SK-N-SH treated with all-trans-retinoic acid at 6 μM for 48 hours (cell line): ENCODE measurements at regions not wholly inside any gene's neighbourhood (a gene's known extent, or its start where the extent isn't known, plus 50 kb on each side); places are given as distances from the start of the nearest gene placed in this dataset.

ENCODE experiments used
- ATAC-seq: fragments of 200-7000 bp; cut with Tn5 transposase; 3 replicates; pipeline ENCODE4 v1.9.1; 2020; ENCODE audit warnings: mild to moderate bottlenecking, moderate library complexity
- ARNTL ChIP-seq: fragments of 450-650 bp; formaldehyde crosslinking; IDR thresholded peaks from 2 replicates; pipeline ENCODE4 v1.5.0; 2020; ENCODE audit warnings: low read depth, mild to moderate bottlenecking, moderate library complexity, borderline replicate concordance
- BACH2 ChIP-seq: fragments of 250-450 bp; sonication (Bioruptor Pico); IDR thresholded peaks from 2 replicates; pipeline ENCODE4 v1.9.0; 2021; ENCODE audit warnings: mild to moderate bottlenecking, borderline replicate concordance
- CREB5 ChIP-seq: fragments of 250-450 bp; sonication (Bioruptor Pico); IDR thresholded peaks from 2 replicates; pipeline ENCODE4 v1.5.1; 2020; ENCODE audit warnings: low read depth, mild to moderate bottlenecking, moderate library complexity
- CSDC2 ChIP-seq: fragments of 250-450 bp; sonication (Bioruptor Pico); IDR thresholded peaks from 2 replicates; pipeline ENCODE4 v1.5.0; 2020; ENCODE audit warnings: mild to moderate bottlenecking, moderate library complexity
- ESRRG ChIP-seq: fragments of 250-450 bp; sonication (Bioruptor Pico); IDR thresholded peaks from 2 replicates; pipeline ENCODE4 v1.6.1; 2021; ENCODE audit warnings: mild to moderate bottlenecking
- GLIS3 ChIP-seq: fragments of 250-450 bp; sonication (Bioruptor Pico); IDR thresholded peaks from 2 replicates; pipeline ENCODE4 v1.5.0; 2020; ENCODE audit warnings: mild to moderate bottlenecking, moderate library complexity
- ISL1 ChIP-seq: fragments of 250-450 bp; sonication (Bioruptor Pico); IDR thresholded peaks from 2 replicates; pipeline ENCODE4 v2.1.2; 2022; ENCODE audit warnings: mild to moderate bottlenecking, moderate library complexity
- OSR1 ChIP-seq: fragments of 250-450 bp; sonication (Bioruptor Pico); IDR thresholded peaks from 2 replicates; pipeline ENCODE4 v1.8.0; 2022; ENCODE audit warnings: moderate library complexity, mild to moderate bottlenecking, inconsistent platforms
- PPARA ChIP-seq: fragments of 250-450 bp; sonication (Bioruptor Pico); IDR thresholded peaks from 2 replicates; pipeline ENCODE4 v1.5.0; 2020; ENCODE audit warnings: mild to moderate bottlenecking, borderline replicate concordance
- RARB ChIP-seq: fragments of 250-450 bp; sonication (Bioruptor Pico); IDR thresholded peaks from 2 replicates; pipeline ENCODE4 v1.8.0; 2021; ENCODE audit warnings: mild to moderate bottlenecking, moderate library complexity
- SNAI2 ChIP-seq: fragments of 250-450 bp; sonication (Bioruptor Pico); IDR thresholded peaks from 2 replicates; pipeline ENCODE4 v1.5.0; 2020; ENCODE audit warnings: mild to moderate bottlenecking, moderate library complexity
- TCF4 ChIP-seq: fragments of 250-450 bp; sonication (Bioruptor Pico); IDR thresholded peaks from 2 replicates; pipeline ENCODE4 v1.8.0; 2021; ENCODE audit warnings: mild to moderate bottlenecking, moderate library complexity, borderline replicate concordance
- ZC3H10 ChIP-seq: fragments of 250-450 bp; sonication (Bioruptor Pico); IDR thresholded peaks from 2 replicates; pipeline ENCODE4 v1.5.1; 2021; ENCODE audit warnings: mild to moderate bottlenecking, moderate library complexity
- ZFP3 ChIP-seq: fragments of 250-450 bp; sonication (Bioruptor Pico); IDR thresholded peaks from 2 replicates; pipeline ENCODE4 v1.5.0; 2020; ENCODE audit warnings: mild to moderate bottlenecking, moderate library complexity
- ZFP30 ChIP-seq: fragments of 450-650 bp; formaldehyde crosslinking; IDR thresholded peaks from 2 replicates; pipeline ENCODE4 v1.5.0; 2022; ENCODE audit warnings: mild to moderate bottlenecking, moderate library complexity
- ZNF565 ChIP-seq: fragments of 450-650 bp; formaldehyde crosslinking; conservative IDR thresholded peaks from 2 replicates; pipeline ENCODE4 v1.5.0; 2020; ENCODE audit warnings: low read depth, mild to moderate bottlenecking, moderate library complexity
- ZNF70 ChIP-seq: fragments of 450-650 bp; formaldehyde crosslinking; IDR thresholded peaks from 2 replicates; pipeline ENCODE4 v1.5.0; 2020; ENCODE audit warnings: mild to moderate bottlenecking, moderate library complexity
- ZNF8 ChIP-seq: fragments of 450-650 bp; formaldehyde crosslinking; IDR thresholded peaks from 2 replicates; pipeline ENCODE4 v1.5.0; 2020; ENCODE audit warnings: mild to moderate bottlenecking, moderate library complexity
- TF ChIP-seq, protein P1 (sequence below): fragments of 250-450 bp; sonication (Bioruptor Pico); IDR thresholded peaks from 2 replicates; pipeline ENCODE4 v1.5.0; 2020; ENCODE audit warnings: mild to moderate bottlenecking, moderate library complexity
- TF ChIP-seq, protein P2 (sequence below): fragments of 250-450 bp; sonication (Bioruptor Pico); IDR thresholded peaks from 2 replicates; pipeline ENCODE4 v1.8.0; 2020; ENCODE audit warnings: mild to moderate bottlenecking, moderate library complexity, borderline replicate concordance
- TF ChIP-seq, protein P3 (sequence below): fragments of 250-450 bp; sonication (Bioruptor Pico); IDR thresholded peaks from 2 replicates; pipeline ENCODE4 v1.8.0; 2021; ENCODE audit warnings: low read depth, mild to moderate bottlenecking, moderate library complexity, borderline replicate concordance

DNA sequence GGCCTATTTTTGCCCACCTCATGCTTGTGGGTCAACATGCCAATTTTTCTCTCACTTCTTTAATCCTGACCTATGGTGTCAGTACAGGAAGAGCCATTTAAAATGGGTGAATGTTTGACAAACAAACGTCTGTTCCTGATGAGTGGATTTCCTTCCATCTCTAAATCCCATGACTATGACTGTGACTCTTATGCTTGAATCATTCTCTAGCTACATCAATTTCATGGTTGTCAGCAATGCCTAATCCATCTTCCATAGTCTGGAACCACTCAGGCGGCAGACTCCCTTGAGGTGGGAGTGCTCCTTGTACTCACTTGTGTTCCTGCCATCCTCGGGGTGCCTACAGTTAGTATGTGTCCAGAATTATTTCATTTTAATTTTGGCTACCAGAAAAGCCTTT is 194.9 kb upstream of the RPS6KA3 start:
- ATAC-seq = no peak
- no peak for TF ChIP-seq CSDC2 (CRISPR knock-in tag)
- no peak for TF ChIP-seq GLIS3
- TF ChIP-seq ESRRG = no peak
- no peak for TF ChIP-seq ISL1 (CRISPR knock-in tag)
- TF ChIP-seq ZNF70 (CRISPR knock-in tag) = no peak
- TF ChIP-seq RARB (CRISPR knock-in tag) = no peak
- no peak for TF ChIP-seq PPARA (CRISPR knock-in tag)
- TF ChIP-seq ZNF565 (CRISPR knock-in tag) = no peak
- TF ChIP-seq ZFP3 (CRISPR knock-in tag) = no peak
- TF ChIP-seq, protein P1, sequence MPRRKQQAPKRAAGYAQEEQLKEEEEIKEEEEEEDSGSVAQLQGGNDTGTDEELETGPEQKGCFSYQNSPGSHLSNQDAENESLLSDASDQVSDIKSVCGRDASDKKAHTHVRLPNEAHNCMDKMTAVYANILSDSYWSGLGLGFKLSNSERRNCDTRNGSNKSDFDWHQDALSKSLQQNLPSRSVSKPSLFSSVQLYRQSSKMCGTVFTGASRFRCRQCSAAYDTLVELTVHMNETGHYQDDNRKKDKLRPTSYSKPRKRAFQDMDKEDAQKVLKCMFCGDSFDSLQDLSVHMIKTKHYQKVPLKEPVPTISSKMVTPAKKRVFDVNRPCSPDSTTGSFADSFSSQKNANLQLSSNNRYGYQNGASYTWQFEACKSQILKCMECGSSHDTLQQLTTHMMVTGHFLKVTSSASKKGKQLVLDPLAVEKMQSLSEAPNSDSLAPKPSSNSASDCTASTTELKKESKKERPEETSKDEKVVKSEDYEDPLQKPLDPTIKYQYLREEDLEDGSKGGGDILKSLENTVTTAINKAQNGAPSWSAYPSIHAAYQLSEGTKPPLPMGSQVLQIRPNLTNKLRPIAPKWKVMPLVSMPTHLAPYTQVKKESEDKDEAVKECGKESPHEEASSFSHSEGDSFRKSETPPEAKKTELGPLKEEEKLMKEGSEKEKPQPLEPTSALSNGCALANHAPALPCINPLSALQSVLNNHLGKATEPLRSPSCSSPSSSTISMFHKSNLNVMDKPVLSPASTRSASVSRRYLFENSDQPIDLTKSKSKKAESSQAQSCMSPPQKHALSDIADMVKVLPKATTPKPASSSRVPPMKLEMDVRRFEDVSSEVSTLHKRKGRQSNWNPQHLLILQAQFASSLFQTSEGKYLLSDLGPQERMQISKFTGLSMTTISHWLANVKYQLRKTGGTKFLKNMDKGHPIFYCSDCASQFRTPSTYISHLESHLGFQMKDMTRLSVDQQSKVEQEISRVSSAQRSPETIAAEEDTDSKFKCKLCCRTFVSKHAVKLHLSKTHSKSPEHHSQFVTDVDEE (CRISPR knock-in tag) = no peak
- no peak for TF ChIP-seq ZC3H10 (CRISPR knock-in tag)
- TF ChIP-seq, protein P2, sequence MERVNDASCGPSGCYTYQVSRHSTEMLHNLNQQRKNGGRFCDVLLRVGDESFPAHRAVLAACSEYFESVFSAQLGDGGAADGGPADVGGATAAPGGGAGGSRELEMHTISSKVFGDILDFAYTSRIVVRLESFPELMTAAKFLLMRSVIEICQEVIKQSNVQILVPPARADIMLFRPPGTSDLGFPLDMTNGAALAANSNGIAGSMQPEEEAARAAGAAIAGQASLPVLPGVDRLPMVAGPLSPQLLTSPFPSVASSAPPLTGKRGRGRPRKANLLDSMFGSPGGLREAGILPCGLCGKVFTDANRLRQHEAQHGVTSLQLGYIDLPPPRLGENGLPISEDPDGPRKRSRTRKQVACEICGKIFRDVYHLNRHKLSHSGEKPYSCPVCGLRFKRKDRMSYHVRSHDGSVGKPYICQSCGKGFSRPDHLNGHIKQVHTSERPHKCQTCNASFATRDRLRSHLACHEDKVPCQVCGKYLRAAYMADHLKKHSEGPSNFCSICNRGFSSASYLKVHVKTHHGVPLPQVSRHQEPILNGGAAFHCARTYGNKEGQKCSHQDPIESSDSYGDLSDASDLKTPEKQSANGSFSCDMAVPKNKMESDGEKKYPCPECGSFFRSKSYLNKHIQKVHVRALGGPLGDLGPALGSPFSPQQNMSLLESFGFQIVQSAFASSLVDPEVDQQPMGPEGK (CRISPR knock-in tag) = no peak
- TF ChIP-seq, protein P3, sequence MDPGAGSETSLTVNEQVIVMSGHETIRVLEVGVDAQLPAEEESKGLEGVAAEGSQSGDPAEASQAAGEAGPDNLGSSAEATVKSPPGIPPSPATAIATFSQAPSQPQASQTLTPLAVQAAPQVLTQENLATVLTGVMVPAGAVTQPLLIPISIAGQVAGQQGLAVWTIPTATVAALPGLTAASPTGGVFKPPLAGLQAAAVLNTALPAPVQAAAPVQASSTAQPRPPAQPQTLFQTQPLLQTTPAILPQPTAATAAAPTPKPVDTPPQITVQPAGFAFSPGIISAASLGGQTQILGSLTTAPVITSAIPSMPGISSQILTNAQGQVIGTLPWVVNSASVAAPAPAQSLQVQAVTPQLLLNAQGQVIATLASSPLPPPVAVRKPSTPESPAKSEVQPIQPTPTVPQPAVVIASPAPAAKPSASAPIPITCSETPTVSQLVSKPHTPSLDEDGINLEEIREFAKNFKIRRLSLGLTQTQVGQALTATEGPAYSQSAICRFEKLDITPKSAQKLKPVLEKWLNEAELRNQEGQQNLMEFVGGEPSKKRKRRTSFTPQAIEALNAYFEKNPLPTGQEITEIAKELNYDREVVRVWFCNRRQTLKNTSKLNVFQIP = no peak
- TF ChIP-seq ZNF8 (CRISPR knock-in tag) = no peak
- no peak for TF ChIP-seq ZFP30
- no peak for TF ChIP-seq OSR1 (CRISPR knock-in tag)
- TF ChIP-seq BACH2 (CRISPR knock-in tag) = no peak

- TF ChIP-seq ISL1 (CRISPR knock-in tag) (no peak), RARB (CRISPR knock-in tag) (no peak), CREB5 (CRISPR knock-in tag) (no peak), ZNF8 (CRISPR knock-in tag) (no peak), GLIS3 (no peak), TCF4 (CRISPR knock-in tag) (no peak), SNAI2 (CRISPR knock-in tag) (no peak), ARNTL (CRISPR knock-in tag) (no peak), ESRRG (no peak), CSDC2 (CRISPR knock-in tag) (no peak), ZNF70 (CRISPR knock-in tag) (no peak)
- TF ChIP-seq, protein P1 (CRISPR knock-in tag) = no peak
- TF ChIP-seq, protein P2 (CRISPR knock-in tag) = no peak
- TF ChIP-seq, protein P3 = no peak
- no peak for ATAC-seq
Observed at GRCh38 chrX:20461002-20461401, 194.3 kb upstream of the RPS6KA3 start.
